Adipocyte (in vitro differentiated cells): ENCODE measurements at regions not wholly inside any gene's neighbourhood (a gene's known extent, or its start where the extent isn't known, plus 50 kb on each side); places are given as distances from the start of the nearest gene placed in this dataset.

Source experiments
- DNase-seq: peaks from one replicate; pipeline ENCODE4 v3.0.0-alpha.2; 2015; ENCODE audit warnings: low read depth
- H3K27me3 ChIP-seq: replicated peaks from 2 replicates; pipeline ENCODE4 v1.7.0; 2013; ENCODE audit warnings: mild to moderate bottlenecking, low read length, moderate library complexity; ENCODE audit not compliant: control insufficient read depth, insufficient read depth
- H3K36me3 ChIP-seq: 2 replicates; pipeline ENCODE4 v1.7.0; 2013; ENCODE audit warnings: low read length, mild to moderate bottlenecking, moderate library complexity; ENCODE audit not compliant: control insufficient read depth, insufficient read depth, severe bottlenecking
- H3K4me1 ChIP-seq: 2 replicates; pipeline ENCODE4 v1.7.0; 2013; ENCODE audit warnings: mild to moderate bottlenecking, low read length, moderate library complexity; ENCODE audit not compliant: control insufficient read depth, insufficient read depth
- H3K4me3 ChIP-seq: 2 replicates; pipeline ENCODE4 v1.7.0; 2013; ENCODE audit warnings: mild to moderate bottlenecking, low read length, moderate library complexity
- H3K9ac ChIP-seq: 2 replicates; pipeline ENCODE4 v1.7.0; 2013; ENCODE audit warnings: mild to moderate bottlenecking, low read length, moderate library complexity
- H3K9me3 ChIP-seq: 2 replicates; pipeline ENCODE4 v1.7.0; 2013; ENCODE audit warnings: mild to moderate bottlenecking, low read length, moderate library complexity; ENCODE audit not compliant: control insufficient read depth

DNA sequence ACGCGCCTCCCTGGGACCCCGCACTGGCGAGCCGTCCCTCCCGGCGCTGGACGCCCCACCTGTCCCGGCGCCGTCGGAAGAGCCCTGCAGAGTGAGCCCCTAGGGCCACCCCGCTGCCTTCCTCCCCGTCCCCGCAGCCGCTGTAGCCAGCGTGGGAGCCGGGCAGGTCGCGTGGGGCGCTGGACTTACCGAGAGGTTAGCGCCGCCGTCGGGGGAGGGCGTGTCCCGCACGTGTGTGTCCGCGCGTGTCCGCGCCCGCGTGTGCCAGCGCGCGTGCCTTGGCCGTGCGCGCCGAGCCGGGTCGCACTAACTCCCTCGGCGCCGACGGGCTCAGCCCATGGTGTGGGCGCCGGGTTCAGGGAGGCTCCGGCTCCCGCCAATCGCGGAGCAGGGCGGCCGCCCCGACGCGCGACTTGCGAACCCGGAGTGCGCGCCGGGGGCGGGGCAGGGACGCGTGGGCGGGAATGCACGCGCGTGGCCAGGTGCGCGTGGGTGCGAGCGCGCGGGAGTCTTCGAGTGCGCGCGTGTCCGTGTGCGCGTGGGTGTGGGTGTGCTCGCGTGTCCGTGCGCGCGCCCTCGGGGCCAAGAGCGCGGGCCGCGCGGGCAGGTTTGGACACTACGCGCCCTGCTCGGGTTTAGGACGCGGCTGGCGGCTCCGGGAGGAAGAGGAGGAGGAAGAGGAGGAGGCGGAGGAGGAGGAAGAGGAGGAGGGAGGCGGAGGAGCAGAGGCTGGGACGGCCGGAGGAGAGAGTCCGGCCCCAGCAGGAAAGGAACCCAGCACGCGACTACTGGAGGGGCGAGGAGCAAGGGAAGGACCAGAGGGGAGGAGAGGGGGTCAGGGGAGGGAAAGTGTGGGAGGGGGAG lies 145.2 kb upstream of the ETS2 start:
- H3K4me1 ChIP-seq: peaks cover 10% of the 10 kb centered on the region
- no peak for DNase-seq
- H3K4me3 ChIP-seq: peak overlapping the region; percentile 77
- no peaks in the 10 kb centered on the region for H3K9me3 ChIP-seq
- H3K27me3 ChIP-seq: peaks cover 34% of the 10 kb centered on the region
- H3K9ac ChIP-seq: peak overlapping the region; percentile 10
- no peaks in the 10 kb centered on the region for H3K36me3 ChIP-seq

DNA sequence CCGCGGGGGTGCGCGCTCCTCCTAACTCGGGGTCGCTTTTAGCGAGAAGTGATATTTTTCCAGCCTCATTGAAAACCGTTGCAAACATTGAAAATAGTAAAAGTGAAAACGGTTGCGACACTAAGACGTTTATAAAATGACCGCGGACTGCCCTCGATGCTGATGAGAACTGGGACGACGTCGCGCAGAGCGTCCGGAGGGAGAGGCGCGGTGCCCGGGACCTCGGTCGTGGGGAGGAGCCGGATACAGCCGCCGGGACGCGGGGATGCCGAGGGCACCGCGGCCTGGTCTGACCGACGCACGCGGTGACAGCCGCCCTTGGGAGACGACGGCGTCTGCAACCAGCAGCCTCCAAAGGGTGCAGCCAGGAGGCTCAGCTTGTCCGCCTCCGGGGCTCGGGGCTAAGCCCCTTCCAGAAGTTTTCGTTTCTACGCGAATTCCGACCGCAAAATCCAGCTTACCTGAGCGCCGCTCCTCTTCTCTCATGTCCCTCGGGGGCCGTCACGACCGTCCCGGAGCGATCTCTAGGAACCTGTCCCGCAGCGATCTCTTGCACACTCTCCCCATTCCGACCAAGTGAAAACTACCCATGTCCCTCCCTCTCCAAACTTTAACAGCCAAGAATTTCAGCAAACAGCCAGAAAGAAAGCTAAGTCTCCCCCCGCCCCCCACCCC lies 144.4 kb upstream of the ETS2 start:
- Histone ChIP-seq H3K9ac (peak overlapping the region; percentile 10), H3K9me3 (no peaks in the 10 kb centered on the region), H3K27me3 (peaks cover 28% of the 10 kb centered on the region), H3K4me3 (peak overlapping the region; percentile 77), H3K36me3 (no peaks in the 10 kb centered on the region), H3K4me1 (peaks cover 10% of the 10 kb centered on the region)
- DNase-seq: peak; percentile 58

DNA sequence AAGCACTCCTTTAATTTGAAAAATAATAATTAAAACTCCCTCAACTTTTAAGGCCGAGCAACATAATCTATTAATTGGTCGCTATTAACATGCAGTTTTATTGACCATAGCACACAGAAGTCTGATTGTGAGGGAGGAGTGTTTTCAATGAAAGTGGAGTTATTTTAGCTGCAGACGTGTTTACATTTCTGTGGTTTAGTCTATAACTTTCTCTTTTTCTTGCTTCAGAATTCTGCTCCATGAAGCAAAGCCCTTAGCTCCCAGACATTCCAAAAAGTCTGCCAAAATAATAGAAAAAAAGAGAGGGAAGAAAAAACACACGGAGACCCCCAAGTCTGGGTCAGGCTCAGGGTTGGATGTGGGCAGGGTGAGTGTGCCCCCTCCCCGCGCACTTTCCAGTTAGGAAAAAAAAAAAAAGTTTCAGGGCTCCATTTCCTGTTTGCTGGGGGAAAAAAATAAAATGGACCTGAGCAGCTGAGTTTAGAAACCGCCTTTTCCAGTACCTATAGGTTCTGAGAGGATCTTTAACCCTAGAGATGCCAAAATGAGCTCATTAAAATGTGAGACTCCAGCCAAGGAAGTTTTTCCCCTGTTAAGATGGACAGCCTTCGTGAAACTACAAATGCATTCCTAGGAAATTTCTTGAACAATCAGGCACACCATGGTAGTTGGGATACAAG lies 143.7 kb upstream of the ETS2 start:
- H3K4me3 ChIP-seq: peak overlapping the region; percentile 77
- H3K9me3 ChIP-seq: no peaks in the 10 kb centered on the region
- no peaks in the 10 kb centered on the region for H3K36me3 ChIP-seq
- no peak overlapping the region for H3K9ac ChIP-seq
- H3K27me3 ChIP-seq: peaks cover 24% of the 10 kb centered on the region
- peaks cover 10% of the 10 kb centered on the region for H3K4me1 ChIP-seq
- peak; percentile 85 for DNase-seq

DNA sequence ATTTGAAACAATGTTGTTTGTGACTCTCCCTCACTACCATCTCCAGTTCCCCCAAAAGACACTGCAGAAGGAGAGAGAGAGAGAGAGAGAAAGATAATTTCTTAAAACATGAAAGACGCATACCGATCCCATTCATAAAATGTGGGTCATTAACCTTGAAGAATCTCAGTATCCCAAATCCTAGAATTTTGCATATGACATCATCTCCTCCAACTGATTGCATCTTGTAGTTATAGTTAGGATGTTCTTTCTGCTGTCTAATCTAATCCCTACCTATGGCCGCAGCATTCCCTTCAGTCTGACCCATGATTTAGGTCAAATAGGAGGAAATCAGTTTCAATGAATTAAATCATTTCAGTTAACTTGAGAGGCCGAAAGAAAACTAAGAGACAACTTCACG lies 142.4 kb upstream of the ETS2 start:
- DNase-seq: no peak
- Histone ChIP-seq H3K9ac (no peak overlapping the region), H3K9me3 (no peaks in the 10 kb centered on the region), H3K36me3 (no peaks in the 10 kb centered on the region), H3K27me3 (peaks cover 18% of the 10 kb centered on the region), H3K4me3 (no peak overlapping the region), H3K4me1 (peaks cover 10% of the 10 kb centered on the region)

DNA sequence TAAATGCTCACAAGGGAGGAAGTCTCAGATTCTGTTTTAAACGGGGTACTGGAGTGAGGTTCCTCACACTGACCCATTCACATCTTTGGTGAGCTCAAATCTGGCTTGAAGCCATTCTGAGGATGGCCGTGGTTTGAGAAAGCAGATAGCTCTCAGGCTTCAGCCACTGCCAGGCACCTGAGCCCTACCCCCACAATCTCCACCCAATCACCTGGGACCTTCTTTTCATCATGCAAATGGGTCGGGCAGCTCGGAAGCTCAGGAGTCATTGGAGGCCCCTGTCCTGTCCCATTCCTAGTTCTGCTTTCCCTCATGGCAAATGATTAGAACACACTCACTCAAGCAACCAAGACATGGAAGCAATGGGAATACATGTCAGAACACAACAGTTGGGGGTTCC lies 141.4 kb upstream of the ETS2 start:
- Histone ChIP-seq H3K9ac (no peak overlapping the region), H3K4me1 (peaks cover 10% of the 10 kb centered on the region), H3K27me3 (peaks cover 13% of the 10 kb centered on the region), H3K9me3 (no peaks in the 10 kb centered on the region), H3K36me3 (no peaks in the 10 kb centered on the region), H3K4me3 (no peak overlapping the region)
- no peak for DNase-seq

DNA sequence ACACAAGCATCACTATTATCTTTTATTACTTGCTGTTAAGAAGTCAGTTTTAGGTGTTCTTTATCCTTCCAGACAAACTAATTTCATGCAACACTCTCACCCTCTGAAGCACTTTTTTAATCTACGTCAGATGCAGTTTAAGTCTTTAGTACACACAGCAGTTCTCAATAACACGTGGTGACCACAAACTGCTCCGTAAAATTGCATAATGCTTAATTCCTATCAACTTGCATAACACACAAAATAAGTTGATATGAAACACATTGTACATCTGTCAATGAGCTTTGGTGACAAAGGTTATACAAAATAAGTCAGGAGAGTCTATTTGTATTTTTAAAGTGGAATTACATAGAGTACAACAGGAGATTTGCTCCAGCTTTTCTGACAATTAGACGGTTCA lies 140.9 kb upstream of the ETS2 start:
- Histone ChIP-seq H3K9ac (no peak overlapping the region), H3K4me3 (no peak overlapping the region), H3K9me3 (no peaks in the 10 kb centered on the region), H3K4me1 (peaks cover 10% of the 10 kb centered on the region), H3K27me3 (peaks cover 9% of the 10 kb centered on the region), H3K36me3 (no peaks in the 10 kb centered on the region)
- peak; percentile 70 for DNase-seq

DNA sequence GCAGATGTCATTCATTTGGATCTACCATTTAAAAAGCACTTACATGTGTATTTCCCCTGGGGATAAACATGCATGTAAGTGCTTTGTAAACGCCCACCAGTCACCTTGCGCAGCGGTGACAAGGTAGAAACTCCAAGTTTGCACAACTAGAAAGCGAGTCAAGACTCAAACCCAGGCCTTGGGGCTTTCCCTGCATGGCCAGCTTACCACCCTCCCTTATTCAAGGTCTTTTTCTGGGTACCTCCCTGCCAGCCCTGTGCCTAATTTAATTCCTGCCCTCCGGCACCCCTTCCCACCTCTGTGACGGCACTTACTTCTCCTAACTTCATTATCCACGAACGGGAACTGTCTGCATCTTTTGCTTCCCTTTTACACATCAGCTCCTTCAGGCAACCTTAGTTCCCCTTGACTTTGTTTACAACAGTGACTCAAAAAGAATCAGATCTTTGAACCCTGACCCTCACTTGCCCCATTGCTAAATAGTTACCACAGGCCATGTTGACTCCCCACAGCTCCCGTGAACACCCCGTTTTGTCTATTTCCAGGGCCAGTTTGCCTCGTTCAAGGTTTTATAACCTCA lies 138.3 kb upstream of the ETS2 start:
- no peak overlapping the region for H3K4me3 ChIP-seq
- H3K9me3 ChIP-seq: no peaks in the 10 kb centered on the region
- H3K36me3 ChIP-seq: no peaks in the 10 kb centered on the region
- H3K27me3 ChIP-seq: peaks cover 9% of the 10 kb centered on the region
- DNase-seq: no peak
- H3K4me1 ChIP-seq: peaks cover 16% of the 10 kb centered on the region
- no peak overlapping the region for H3K9ac ChIP-seq

DNA sequence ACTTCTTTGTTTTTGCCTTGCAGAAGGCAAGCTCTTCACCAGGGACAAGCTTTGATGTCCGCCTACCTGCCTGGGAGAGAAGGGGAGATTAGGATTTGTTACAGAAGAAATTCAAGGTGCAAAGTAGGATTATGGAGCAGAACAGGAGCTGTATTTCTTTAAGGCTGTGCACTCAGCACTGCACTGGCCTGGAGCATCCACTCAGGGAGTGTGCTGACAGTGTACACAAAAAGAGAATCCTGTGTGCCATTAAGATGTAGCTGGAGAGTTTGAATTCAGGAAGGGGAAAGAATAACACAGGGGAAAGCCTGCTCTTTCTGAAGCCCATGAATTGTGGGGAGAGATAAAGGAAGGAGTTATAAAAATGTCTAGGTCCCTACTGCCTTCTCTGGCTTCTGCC lies 137.7 kb upstream of the ETS2 start:
- no peaks in the 10 kb centered on the region for H3K36me3 ChIP-seq
- no peak overlapping the region for H3K9ac ChIP-seq
- peaks cover 12% of the 10 kb centered on the region for H3K27me3 ChIP-seq
- H3K4me3 ChIP-seq: no peak overlapping the region
- DNase-seq: no peak
- peaks cover 16% of the 10 kb centered on the region for H3K4me1 ChIP-seq
- H3K9me3 ChIP-seq: no peaks in the 10 kb centered on the region

DNA sequence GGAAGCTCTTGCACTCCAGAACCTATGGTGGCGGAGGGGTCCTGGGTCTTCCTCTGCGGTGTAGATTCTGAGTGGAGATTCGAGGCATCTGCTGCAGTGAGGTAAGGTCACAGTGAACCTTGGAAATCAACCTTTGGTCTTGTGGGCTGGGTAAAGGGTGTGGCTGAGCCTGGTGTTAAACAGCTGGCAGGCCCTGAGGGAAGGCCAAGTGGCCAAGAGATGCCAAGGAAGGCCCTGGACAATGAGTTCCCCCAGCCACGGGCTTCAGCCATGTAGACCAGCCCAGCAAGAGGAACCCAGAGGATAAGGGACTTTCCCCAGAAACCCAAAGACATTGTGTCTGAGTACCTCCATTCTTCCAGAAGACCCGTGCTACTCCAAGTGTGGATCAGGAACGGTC lies 137.2 kb upstream of the ETS2 start:
- no peaks in the 10 kb centered on the region for H3K9me3 ChIP-seq
- no peak for DNase-seq
- H3K27me3 ChIP-seq: peaks cover 14% of the 10 kb centered on the region
- H3K4me1 ChIP-seq: peaks cover 16% of the 10 kb centered on the region
- H3K9ac ChIP-seq: no peak overlapping the region
- no peak overlapping the region for H3K4me3 ChIP-seq
- no peaks in the 10 kb centered on the region for H3K36me3 ChIP-seq

DNA sequence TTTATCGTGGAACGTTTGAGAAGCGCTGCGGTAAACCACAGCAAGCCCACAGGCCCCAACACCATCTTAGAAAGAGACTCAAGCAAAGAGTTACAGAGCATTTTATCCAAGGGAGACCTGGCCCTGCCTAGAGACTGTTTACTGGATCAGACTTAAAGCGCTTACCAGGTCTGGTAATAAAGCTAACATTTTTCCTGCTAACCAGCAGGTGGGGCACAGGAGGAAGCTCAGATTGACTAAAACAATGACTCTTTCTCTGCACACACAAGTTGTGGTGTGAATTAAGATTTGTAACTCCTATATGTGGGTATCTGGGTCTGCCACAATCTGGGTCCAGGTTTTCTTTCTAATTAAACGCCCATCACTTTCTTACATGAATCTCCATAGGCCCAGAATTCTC lies 136.5 kb upstream of the ETS2 start:
- DNase-seq: peak; percentile 55
- H3K9ac ChIP-seq: no peak overlapping the region
- no peak overlapping the region for H3K4me3 ChIP-seq
- peaks cover 14% of the 10 kb centered on the region for H3K27me3 ChIP-seq
- H3K9me3 ChIP-seq: no peaks in the 10 kb centered on the region
- peaks cover 16% of the 10 kb centered on the region for H3K4me1 ChIP-seq
- H3K36me3 ChIP-seq: no peaks in the 10 kb centered on the region

DNA sequence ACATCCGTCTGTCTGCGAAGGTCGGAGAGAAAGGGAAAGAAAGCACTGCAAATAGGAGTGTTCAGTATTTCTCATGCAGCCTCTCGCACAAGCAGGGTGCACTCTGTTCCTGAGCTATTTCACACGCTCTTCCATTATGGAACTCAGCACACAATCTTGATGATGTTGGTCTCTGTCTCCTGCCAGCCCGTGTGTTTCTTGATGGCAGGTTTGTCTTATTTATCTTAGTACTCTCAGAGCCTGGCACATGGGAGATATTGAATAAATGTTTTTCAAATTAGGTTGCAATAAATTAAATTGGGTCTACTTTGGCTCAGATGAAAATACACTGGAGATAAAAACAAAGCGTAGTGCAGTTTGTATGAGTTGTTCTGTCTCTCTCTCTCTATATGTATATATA lies 134.9 kb upstream of the ETS2 start:
- no peak for DNase-seq
- Histone ChIP-seq H3K9ac (no peak overlapping the region), H3K4me3 (no peak overlapping the region), H3K36me3 (no peaks in the 10 kb centered on the region), H3K27me3 (peaks cover 9% of the 10 kb centered on the region), H3K4me1 (peaks cover 16% of the 10 kb centered on the region), H3K9me3 (no peaks in the 10 kb centered on the region)
